GM13977 (cell line): ENCODE measurements at regions not wholly inside any gene's neighbourhood (a gene's known extent, or its start where the extent isn't known, plus 50 kb on each side); places are given as distances from the start of the nearest gene placed in this dataset.

Source experiments
- DNase-seq: peaks from one replicate; pipeline ENCODE4 v3.0.0; 2012; ENCODE audit warnings: low spot score
- CTCF ChIP-seq: IDR thresholded peaks from 2 replicates; pipeline ENCODE4 v1.5.1; 2012; ENCODE audit warnings: mild to moderate bottlenecking, control low read depth; ENCODE audit not compliant: insufficient read depth; ENCODE audit errors: extremely low read depth, missing control alignments
- in situ Hi-C: fragments of 300-500 bp; cut with MboI; formaldehyde crosslinking; loops from one replicate; pipeline ENCODE4 v1.12.0; 2022; ENCODE audit warnings: low sequenced_read_pairs, low pct_unique_long_range_greater_than_20kb, mixed read lengths, inconsistent platforms; ENCODE audit not compliant: unreplicated experiment

- in situ Hi-C loops = no loop called here
- no peak for DNase-seq
- TF ChIP-seq CTCF = no peak
These were observed 501.8 kb downstream of the ETNK1 start for GRCh38 chr12:23126794-23127193.

GRCh38 chr12:23127701-23128100, 502.7 kb downstream of the ETNK1 start:
- TF ChIP-seq CTCF = no peak
- no peak for DNase-seq

GRCh38 chr12:23128462-23128861, 503.5 kb downstream of the ETNK1 start:
- in situ Hi-C loops = no loop called here
- no peak for TF ChIP-seq CTCF
- no peak for DNase-seq

More at GRCh38 chr12:23127701-23128100, 502.7 kb downstream of the ETNK1 start:
- in situ Hi-C loops = no loop called here

GRCh38 chr12:23132357-23132756, 507.4 kb downstream of the ETNK1 start:
- no peak for DNase-seq

GRCh38 chr12:23133471-23133870, 508.5 kb downstream of the ETNK1 start:
- no peak for TF ChIP-seq CTCF
- no peak for DNase-seq
- in situ Hi-C loops = no loop called here

More at GRCh38 chr12:23132357-23132756, 507.4 kb downstream of the ETNK1 start:
- in situ Hi-C loops = no loop called here
- no peak for TF ChIP-seq CTCF

GRCh38 chr12:23139026-23139425, 514.1 kb downstream of the ETNK1 start:
- in situ Hi-C loops = no loop called here
- DNase-seq = no peak
- no peak for TF ChIP-seq CTCF

GRCh38 chr12:23140710-23141109, 515.7 kb downstream of the ETNK1 start:
- no peak for TF ChIP-seq CTCF
- DNase-seq = no peak
- in situ Hi-C loops = no loop called here
